HG02588 (cell line): ENCODE measurements at regions not wholly inside any gene's neighbourhood (a gene's known extent, or its start where the extent isn't known, plus 50 kb on each side); places are given as distances from the start of the nearest gene placed in this dataset.
"Not testable (repeated sequence)": the region's sequence is repeated elsewhere in the genome, so short reads cannot be mapped to it uniquely, and the experiment has no call there.

ENCODE experiments used
- ATAC-seq: cut with Tn5 transposase; IDR thresholded peaks from one replicate; pipeline ENCODE4 v1.9.1; 2021; ENCODE audit warnings: mild to moderate bottlenecking, moderate library complexity; ENCODE audit not compliant: unreplicated experiment

DNA sequence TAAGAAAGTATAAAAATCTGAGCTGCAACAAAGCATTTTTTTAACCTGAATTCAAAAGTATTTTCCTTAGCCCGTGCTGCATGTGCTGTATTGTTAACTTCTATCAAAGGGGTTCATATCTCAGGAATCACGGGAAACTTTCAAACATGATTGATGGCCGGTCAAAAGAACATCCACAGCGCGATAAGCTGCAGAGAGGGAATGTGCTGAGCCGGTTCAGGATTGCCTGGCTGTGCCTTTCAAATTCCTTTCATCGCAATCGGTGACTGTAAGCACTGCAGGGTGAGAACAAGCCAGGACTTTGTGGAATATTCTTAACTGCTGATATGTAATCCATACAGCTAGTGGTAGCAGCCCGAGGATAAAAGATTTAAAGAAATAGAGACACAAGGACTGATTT lies 210.9 kb upstream of the NOCT start:
- ATAC-seq: no peak

GRCh38 chr4:138803051-138803450 lies 212.5 kb upstream of the NOCT start:
- no peak for ATAC-seq

- no peak for ATAC-seq
Measured at GRCh38 chr4:138802499-138802898, 213.1 kb upstream of the NOCT start.

DNA sequence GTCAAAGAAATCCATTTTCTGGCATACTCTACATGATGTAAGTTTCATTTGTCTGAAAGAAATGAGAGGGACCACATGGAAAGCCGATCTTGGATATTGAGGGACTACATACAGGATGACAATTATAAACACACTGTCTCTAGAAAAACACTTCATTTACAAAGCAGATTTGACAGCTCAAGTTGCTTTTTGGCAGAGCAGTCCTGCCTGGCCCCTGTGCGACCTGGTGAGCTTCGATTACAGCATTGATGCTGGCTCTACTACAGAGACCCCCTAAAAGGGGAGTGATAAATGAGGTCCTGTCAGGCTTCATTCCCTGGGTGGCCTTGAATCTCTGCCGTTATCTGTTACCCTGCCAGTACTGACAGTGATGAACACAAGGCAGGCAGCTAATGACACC lies 215.2 kb upstream of the NOCT start:
- ATAC-seq: no peak

GRCh38 chr4:138798404-138798803 lies 217.2 kb upstream of the NOCT start:
- no peak for ATAC-seq

GRCh38 chr4:138797646-138798045 lies 217.9 kb upstream of the NOCT start:
- ATAC-seq: no peak

DNA sequence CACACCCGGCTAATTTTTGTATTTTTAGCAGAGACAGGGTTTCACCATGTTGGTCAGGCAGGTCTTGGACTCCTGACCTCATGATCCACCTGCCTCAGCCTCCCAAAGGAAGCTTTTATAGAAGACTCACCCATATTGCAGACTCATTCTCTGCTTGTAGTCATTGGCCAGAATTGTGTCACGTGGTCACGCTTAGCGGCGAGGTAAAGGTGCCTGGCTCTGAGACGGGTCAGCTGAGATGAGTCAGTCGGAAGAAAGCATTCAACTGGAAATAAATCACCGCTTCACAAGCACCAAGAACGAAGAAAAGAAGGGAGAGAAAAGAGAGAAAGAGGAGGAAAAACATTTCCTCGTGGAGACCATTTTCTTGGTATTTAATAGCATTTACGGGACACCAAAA lies 218.8 kb upstream of the NOCT start:
- no peak for ATAC-seq

- ATAC-seq: no peak
Measured at GRCh38 chr4:138790706-138791340, 224.8 kb upstream of the NOCT start.

- no peak for ATAC-seq
Measured at GRCh38 chr4:138789796-138790195, 225.8 kb upstream of the NOCT start.

- no peak for ATAC-seq
Measured at GRCh38 chr4:138788857-138789256, 226.7 kb upstream of the NOCT start.

- ATAC-seq: no peak
Measured at GRCh38 chr4:138788267-138788790, 227.3 kb upstream of the NOCT start.

DNA sequence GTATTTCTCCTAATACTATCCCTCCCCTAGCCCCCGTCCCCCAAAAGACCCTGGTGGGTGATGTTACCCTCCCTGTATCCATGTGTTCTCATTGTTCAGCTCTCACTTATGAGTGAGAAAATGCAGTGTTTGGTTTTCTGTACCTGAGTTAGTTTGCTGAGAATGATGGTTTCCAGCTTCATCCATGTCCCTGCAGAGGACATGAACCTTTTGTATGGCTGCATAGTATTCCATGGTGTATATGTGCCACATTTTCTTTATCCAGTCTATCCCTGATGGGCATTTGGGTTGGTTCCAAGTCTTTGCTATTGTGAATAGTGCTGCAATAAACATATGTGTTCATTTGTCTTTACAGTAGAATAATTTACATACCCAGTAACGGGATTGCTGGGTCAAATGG lies 235.8 kb upstream of the NOCT start:
- not testable (repeated sequence) for ATAC-seq

DNA sequence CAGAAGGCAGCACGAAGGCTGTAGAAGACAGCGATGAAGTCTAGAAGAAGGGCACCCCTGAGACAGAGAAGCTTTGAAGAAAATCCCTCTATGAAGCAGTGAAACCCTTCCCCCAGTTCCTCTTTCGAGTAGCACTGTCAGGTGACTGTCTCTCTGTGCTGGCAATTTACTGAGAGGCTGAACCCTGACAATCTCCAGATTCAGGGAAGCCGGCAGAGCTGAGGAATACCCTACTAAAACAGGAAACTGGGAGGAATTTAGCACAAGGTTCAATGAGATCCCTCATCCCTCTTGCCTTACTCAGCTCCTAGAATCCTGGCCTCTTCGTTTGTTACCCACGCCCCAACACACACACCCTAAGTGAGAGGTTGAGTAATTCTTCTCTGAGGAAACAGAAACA lies 239.7 kb upstream of the NOCT start:
- peak; percentile 89 for ATAC-seq

GRCh38 chr4:138775489-138775888 lies 240.1 kb upstream of the NOCT start:
- ATAC-seq: no peak

DNA sequence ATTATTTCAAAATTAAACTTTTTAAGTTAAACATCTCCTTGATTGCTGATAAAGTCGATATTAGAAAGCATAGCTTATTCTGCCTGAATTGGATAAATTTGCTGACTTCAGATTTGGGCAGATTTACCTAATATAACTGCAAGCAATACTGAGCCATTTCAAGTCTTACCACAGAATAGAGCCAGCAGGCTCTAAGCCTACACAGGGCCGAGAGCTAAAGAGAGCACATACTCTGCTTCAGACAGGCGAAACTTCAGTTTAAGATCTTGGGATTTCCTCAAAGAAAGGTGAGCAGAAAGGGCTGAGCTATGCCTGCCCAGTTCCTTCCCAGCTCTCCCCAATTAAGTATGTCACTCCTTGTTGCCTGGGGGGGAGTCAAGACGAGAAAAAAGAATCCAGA lies 240.6 kb upstream of the NOCT start:
- no peak for ATAC-seq

DNA sequence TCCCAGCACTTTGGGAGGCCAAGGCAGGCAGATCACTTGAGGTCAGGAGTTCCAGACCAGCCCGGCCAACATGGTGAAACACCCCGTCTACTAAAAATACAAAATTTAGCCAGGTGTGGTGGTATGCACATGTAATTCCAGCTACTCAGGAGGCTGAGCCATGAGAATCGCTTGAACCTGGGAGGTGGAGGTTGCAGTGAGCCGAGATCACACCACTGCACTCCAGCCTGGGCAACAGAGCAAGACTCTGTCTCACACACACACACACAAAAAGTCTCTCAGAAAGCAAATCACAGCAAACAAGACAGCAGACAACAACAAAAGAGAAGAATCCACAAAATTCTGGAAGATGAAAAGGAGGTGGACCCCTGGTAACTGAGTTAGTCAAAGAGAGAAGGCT lies 241.5 kb upstream of the NOCT start:
- ATAC-seq: not testable (repeated sequence)

DNA sequence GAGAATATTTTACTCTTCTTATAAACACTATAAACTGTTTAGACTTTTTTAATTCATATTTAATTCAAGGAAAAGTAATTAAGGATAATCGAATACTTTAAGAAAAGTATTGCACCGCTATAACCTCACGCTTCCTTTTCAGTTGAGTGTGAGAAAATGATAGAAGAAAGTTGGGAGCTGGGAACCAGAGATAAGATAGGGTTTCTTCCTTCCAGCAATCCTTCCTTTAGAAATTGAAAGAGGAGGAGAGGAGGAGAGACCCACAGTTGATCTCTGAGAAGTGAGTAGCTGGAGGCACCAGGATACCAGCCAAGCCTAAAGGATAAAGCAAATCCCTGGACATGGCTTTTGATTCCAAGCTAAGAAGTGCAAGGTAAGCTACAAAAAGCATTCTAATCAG lies 242.3 kb upstream of the NOCT start:
- no peak for ATAC-seq

- no peak for ATAC-seq
Measured at GRCh38 chr4:138772366-138772765, 243.2 kb upstream of the NOCT start.

GRCh38 chr4:138770818-138771217 lies 244.8 kb upstream of the NOCT start:
- ATAC-seq: no peak

- no peak for ATAC-seq
Measured at GRCh38 chr4:138766332-138766731, 249.2 kb upstream of the NOCT start.

DNA sequence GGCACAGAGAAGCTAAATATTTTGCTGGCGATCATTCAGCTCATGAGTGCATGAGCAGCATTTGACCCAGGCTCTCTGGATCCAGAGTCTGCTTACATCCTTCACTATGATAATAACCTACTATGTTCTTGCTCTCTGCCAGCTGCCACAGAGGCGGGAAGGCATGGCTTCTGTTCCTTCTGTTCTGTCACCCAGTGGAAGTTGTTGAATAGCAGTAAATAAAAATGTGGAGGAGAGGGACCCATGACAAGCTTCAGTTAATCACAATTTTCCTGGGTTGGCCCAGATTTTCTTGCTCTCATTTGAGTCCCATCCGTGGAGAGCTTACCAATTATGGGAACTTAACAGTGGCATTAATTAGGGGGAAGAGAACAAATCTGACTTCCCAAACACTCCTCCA lies 250.1 kb upstream of the NOCT start:
- no peak for ATAC-seq

DNA sequence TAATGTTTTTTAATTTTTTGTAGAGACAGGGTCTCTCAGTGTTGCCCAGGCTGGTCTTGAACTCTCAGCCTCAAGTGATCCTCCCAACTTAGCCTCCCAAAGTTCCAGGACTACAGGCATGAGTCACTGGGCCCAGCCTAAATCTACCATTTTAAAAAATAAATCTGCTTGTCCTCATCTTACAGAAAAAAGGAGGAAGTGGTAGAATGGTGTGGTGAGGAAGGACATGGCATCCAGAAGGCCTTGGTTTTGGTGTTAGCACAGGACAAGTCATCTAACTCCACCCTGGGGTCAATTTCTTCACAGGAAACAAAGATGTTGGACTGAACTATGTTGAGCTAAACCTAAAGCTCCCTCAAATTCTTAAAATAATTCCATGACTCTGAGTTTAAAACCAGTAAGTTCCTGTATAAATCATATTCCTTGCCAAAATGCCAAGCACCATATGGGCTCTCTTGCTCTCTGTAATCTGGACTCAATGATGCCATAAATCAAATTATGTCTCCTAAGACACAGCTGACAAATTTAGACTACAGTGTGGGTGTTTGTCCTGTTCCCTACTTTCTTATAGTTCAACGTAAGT lies 253.9 kb upstream of the NOCT start:
- no peak for ATAC-seq

DNA sequence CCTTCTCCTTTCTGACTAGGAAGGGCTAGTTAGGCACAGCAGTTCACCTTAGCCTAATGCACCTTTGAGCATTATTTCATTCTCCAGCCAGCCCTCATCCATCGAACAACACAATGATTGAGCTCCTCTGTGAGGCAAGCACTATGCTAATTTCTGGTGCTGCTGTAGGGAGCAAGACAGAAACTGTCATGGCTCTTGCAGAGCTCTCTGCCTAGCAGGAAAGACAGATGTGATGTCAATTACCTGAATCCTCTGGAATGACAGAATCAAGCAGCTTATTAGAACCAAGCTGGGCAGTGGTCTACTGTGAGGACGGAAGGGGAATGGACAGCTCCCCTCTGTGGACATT lies 256.1 kb upstream of the NOCT start:
- ATAC-seq: no peak
